Activated T-cell treated with anti-CD3 and anti-CD28 coated beads, Interleukin-2, amount 50 U/mL, for 48 hours (primary cell): ENCODE measurements at regions not wholly inside any gene's neighbourhood (a gene's known extent, or its start where the extent isn't known, plus 50 kb on each side); places are given as distances from the start of the nearest gene placed in this dataset.
A peak's percentile ranks its signal among the peaks of the same experiment; 100 is the strongest.

ENCODE experiments used
- DNase-seq, 2 experiments: peaks; one replicate each; pipeline ENCODE4 v3.0.0-alpha.2; 2020

- DNase-seq, result no peak
These were observed 88.2 kb upstream of the CAMK2D start for GRCh38 chr4:113849771-113850170.

GRCh38 chr4:113847710-113848109, 86.2 kb upstream of the CAMK2D start:
- DNase-seq, result no peak

GRCh38 chr4:113846433-113846832, 84.9 kb upstream of the CAMK2D start:
- DNase-seq, result no peak

GRCh38 chr4:113845138-113845537, 83.6 kb upstream of the CAMK2D start:
- no peak for DNase-seq

- no peak for DNase-seq
These were observed 82.8 kb upstream of the CAMK2D start for GRCh38 chr4:113844369-113844768.

GRCh38 chr4:113840861-113841260, 79.3 kb upstream of the CAMK2D start:
- no peak for DNase-seq

- DNase-seq, result no peak
These were observed 76.9 kb upstream of the CAMK2D start for GRCh38 chr4:113838460-113838859.

- no peak for DNase-seq
These were observed 75.9 kb upstream of the CAMK2D start for GRCh38 chr4:113837397-113837796.

- no peak for DNase-seq
These were observed 73.5 kb upstream of the CAMK2D start for GRCh38 chr4:113835005-113835404.

- DNase-seq, result no peak
These were observed 72.8 kb upstream of the CAMK2D start for GRCh38 chr4:113834298-113834697.

- no peak for DNase-seq
These were observed 71.3 kb upstream of the CAMK2D start for GRCh38 chr4:113832803-113833202.

- no peak for DNase-seq
These were observed 69.9 kb upstream of the CAMK2D start for GRCh38 chr4:113831457-113831856.

- no peak for DNase-seq
These were observed 67.2 kb upstream of the CAMK2D start for GRCh38 chr4:113828702-113829101.

- no peak for DNase-seq
These were observed 65.7 kb upstream of the CAMK2D start for GRCh38 chr4:113827285-113827684.

- no peak for DNase-seq
These were observed 64.9 kb upstream of the CAMK2D start for GRCh38 chr4:113826421-113826820.

- DNase-seq, result peak in 1 of 2 experiments; percentile 26
These were observed 63.7 kb upstream of the CAMK2D start for GRCh38 chr4:113825272-113825671.

GRCh38 chr4:113824396-113824795, 62.9 kb upstream of the CAMK2D start:
- DNase-seq, result no peak

- no peak for DNase-seq
These were observed 61.7 kb upstream of the CAMK2D start for GRCh38 chr4:113823291-113823659.

GRCh38 chr4:113822555-113823290, 61.2 kb upstream of the CAMK2D start:
- no peak for DNase-seq

- DNase-seq, result no peak
These were observed 60.3 kb upstream of the CAMK2D start for GRCh38 chr4:113821856-113822255.

- DNase-seq, result no peak
These were observed 58.6 kb upstream of the CAMK2D start for GRCh38 chr4:113820108-113820507.

- no peak for DNase-seq
These were observed 54.3 kb upstream of the CAMK2D start for GRCh38 chr4:113815826-113816225.

- DNase-seq, result no peak
These were observed 49.8 kb upstream of the CAMK2D start for GRCh38 chr4:113811359-113811758.
